Stimulated activated CD4-positive, alpha-beta T cell treated with anti-CD3 and anti-CD28 coated beads, Interleukin-1b, Interleukin-23, amount 100 ng/mL, for 24 hours (primary cell): ENCODE measurements at regions not wholly inside any gene's neighbourhood (a gene's known extent, or its start where the extent isn't known, plus 50 kb on each side); places are given as distances from the start of the nearest gene placed in this dataset.
"Not testable (repeated sequence)": the region's sequence is repeated elsewhere in the genome, so short reads cannot be mapped to it uniquely, and the experiment has no call there.

Experiments used
- DNase-seq, 4 experiments: peaks; one replicate each; pipeline ENCODE4 v3.0.0-alpha.2; 2020; ENCODE audit warnings: low read depth in 4 of 4, low spot score in 1 of 4

- DNase-seq = no peak
Observed at GRCh38 chr3:103851793-103852192, 1417.0 kb downstream of the ZPLD1 start.

GRCh38 chr3:103862415-103862814 lies 1427.6 kb downstream of the ZPLD1 start:
- DNase-seq = no peak

- no peak for DNase-seq
Observed at GRCh38 chr3:103863381-103863780, 1428.6 kb downstream of the ZPLD1 start.

- DNase-seq = no peak
Observed at GRCh38 chr3:103866113-103866512, 1431.3 kb downstream of the ZPLD1 start.

GRCh38 chr3:103873021-103873420 lies 1438.2 kb downstream of the ZPLD1 start:
- no peak for DNase-seq

GRCh38 chr3:103873897-103874545 lies 1439.2 kb downstream of the ZPLD1 start:
- no peak for DNase-seq

GRCh38 chr3:103881809-103882208 lies 1447.0 kb downstream of the ZPLD1 start:
- not testable (repeated sequence) for DNase-seq

- no peak for DNase-seq
Observed at GRCh38 chr3:103889675-103890074, 1454.9 kb downstream of the ZPLD1 start.

- no peak for DNase-seq
Observed at GRCh38 chr3:103894162-103894822, 1459.5 kb downstream of the ZPLD1 start.

GRCh38 chr3:103899328-103899727 lies 1464.5 kb downstream of the ZPLD1 start:
- DNase-seq = no peak

- no peak for DNase-seq
Observed at GRCh38 chr3:103904991-103905390, 1461.7 kb upstream of the ALCAM start.

GRCh38 chr3:103906304-103906703 lies 1460.4 kb upstream of the ALCAM start:
- DNase-seq = no peak

- no peak for DNase-seq
Observed at GRCh38 chr3:103906808-103907207, 1459.9 kb upstream of the ALCAM start.

GRCh38 chr3:103907567-103907966 lies 1459.1 kb upstream of the ALCAM start:
- no peak for DNase-seq

GRCh38 chr3:103909395-103909794 lies 1457.3 kb upstream of the ALCAM start:
- DNase-seq = no peak

- no peak for DNase-seq
Observed at GRCh38 chr3:103918336-103918735, 1448.4 kb upstream of the ALCAM start.

- DNase-seq = no peak
Observed at GRCh38 chr3:103919327-103919726, 1447.4 kb upstream of the ALCAM start.

GRCh38 chr3:103923907-103924306 lies 1442.8 kb upstream of the ALCAM start:
- DNase-seq = no peak

GRCh38 chr3:103924544-103924943 lies 1442.2 kb upstream of the ALCAM start:
- no peak for DNase-seq

GRCh38 chr3:103926936-103927335 lies 1439.8 kb upstream of the ALCAM start:
- DNase-seq = no peak

- DNase-seq = no peak
Observed at GRCh38 chr3:103927896-103928295, 1438.8 kb upstream of the ALCAM start.

- no peak for DNase-seq
Observed at GRCh38 chr3:103937094-103937493, 1429.6 kb upstream of the ALCAM start.

GRCh38 chr3:103947062-103947461 lies 1419.6 kb upstream of the ALCAM start:
- DNase-seq = no peak
